Erythroblast (primary cell): ENCODE measurements at regions not wholly inside any gene's neighbourhood (a gene's known extent, or its start where the extent isn't known, plus 50 kb on each side); places are given as distances from the start of the nearest gene placed in this dataset.

Experiments used
- GATA1 ChIP-seq: IDR thresholded peaks from 2 replicates; pipeline ENCODE4 v1.6.1; 2011; ENCODE audit warnings: low read depth, mild to moderate bottlenecking, control low read depth, low read length, moderate library complexity
- POLR2A ChIP-seq: IDR thresholded peaks from 2 replicates; pipeline ENCODE4 v1.6.1; 2011; ENCODE audit warnings: mild to moderate bottlenecking, low read length

DNA sequence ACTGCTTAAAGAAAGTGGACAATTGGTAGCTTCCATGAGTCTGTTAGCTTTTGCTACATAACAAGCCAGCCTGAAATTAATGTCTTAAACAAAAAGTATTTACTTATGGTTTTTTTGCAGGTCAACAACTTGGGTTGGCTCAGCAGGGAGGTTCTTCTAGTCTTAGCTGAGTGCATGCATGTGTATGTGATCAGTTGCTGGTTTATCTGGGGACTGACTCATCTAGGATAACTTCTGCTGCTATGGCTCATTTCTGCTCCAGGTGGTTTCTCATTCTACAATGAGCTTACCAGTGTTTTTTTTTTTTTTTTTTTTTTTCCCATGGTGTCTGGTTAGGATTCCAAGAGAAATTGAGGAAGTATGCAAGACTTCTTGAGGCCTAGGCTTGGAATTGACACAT, 244.7 kb downstream of the NSUN3 start:
- TF ChIP-seq POLR2A = no peak
- no peak for TF ChIP-seq GATA1
